Thoracic aorta (tissue), 2 donors: ENCODE measurements at regions not wholly inside any gene's neighbourhood (a gene's known extent, or its start where the extent isn't known, plus 50 kb on each side); places are given as distances from the start of the nearest gene placed in this dataset.
"Not testable (repeated sequence)": the region's sequence is repeated elsewhere in the genome, so short reads cannot be mapped to it uniquely, and the experiment has no call there.

ENCODE experiments used
- ATAC-seq: fragments of 150-250 bp; one replicate; pipeline ENCODE4 v1.8.0; 2017; ENCODE audit warnings: low read depth; ENCODE audit not compliant: insufficient number of reproducible peaks, low FRiP score
- DNase-seq: peaks from one replicate; pipeline ENCODE4 v3.0.0-alpha.2; 2020; ENCODE audit warnings: low spot score
- H3K27ac ChIP-seq, 2 donors: fragments of 200-600 bp; sonication (generic); 1 replicate in 1 of 2; 2 replicates in 1 of 2; pipeline ENCODE4 v1.5.1; 2016; ENCODE audit warnings: mild to moderate bottlenecking in 2 of 2, moderate library complexity in 2 of 2
- H3K27me3 ChIP-seq: fragments of 200-600 bp; sonication (generic); replicated peaks from 2 replicates; pipeline ENCODE4 v1.6.0; 2016; ENCODE audit warnings: mild to moderate bottlenecking; ENCODE audit not compliant: insufficient read depth
- H3K36me3 ChIP-seq: fragments of 200-600 bp; sonication (generic); one replicate; pipeline ENCODE4 v1.5.1; 2016
- H3K4me1 ChIP-seq, 2 donors: fragments of 200-600 bp; sonication (generic); 1 replicate in 1 of 2; 2 replicates in 1 of 2; pipeline versions ENCODE4 v1.5.1 to v1.6.0; 2016; ENCODE audit warnings: low read depth in 2 of 2, mild to moderate bottlenecking in 1 of 2; ENCODE audit not compliant: control insufficient read depth in 1 of 2
- H3K4me3 ChIP-seq: fragments of 200-600 bp; sonication (generic); 2 replicates; pipeline ENCODE4 v1.5.1; 2016; ENCODE audit warnings: mild to moderate bottlenecking
- H3K9me3 ChIP-seq: fragments of 200-600 bp; sonication (generic); 2 replicates; pipeline ENCODE4 v1.5.1; 2016
- TF ChIP-seq, protein P1 (sequence below): fragments of 200-600 bp; sonication (generic); IDR thresholded peaks from one replicate; pipeline ENCODE4 v1.5.1; 2019; ENCODE audit warnings: antibody characterized with exemption

DNA sequence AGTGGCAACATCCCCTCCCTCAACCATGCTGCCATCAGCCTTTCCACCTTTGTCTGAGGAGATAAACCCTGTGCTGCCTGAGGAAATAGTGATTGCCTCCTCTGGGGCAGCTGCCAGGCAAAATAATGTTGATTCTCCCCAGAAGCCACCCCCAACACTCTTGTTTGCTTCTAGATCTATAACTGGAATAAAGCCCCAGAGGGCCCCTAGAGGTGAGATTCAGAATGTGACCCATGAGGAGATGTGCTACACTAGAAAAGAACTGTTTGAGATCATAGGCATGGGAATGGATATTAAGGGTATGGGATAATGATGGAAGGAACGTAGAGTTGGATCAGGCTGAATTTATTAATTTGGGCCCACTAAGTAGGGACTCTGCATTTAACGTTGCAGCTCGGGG lies 116.3 kb upstream of the RMP24 start:
- DNase-seq (no peak), ATAC-seq (no peak)
- TF ChIP-seq, protein P1, sequence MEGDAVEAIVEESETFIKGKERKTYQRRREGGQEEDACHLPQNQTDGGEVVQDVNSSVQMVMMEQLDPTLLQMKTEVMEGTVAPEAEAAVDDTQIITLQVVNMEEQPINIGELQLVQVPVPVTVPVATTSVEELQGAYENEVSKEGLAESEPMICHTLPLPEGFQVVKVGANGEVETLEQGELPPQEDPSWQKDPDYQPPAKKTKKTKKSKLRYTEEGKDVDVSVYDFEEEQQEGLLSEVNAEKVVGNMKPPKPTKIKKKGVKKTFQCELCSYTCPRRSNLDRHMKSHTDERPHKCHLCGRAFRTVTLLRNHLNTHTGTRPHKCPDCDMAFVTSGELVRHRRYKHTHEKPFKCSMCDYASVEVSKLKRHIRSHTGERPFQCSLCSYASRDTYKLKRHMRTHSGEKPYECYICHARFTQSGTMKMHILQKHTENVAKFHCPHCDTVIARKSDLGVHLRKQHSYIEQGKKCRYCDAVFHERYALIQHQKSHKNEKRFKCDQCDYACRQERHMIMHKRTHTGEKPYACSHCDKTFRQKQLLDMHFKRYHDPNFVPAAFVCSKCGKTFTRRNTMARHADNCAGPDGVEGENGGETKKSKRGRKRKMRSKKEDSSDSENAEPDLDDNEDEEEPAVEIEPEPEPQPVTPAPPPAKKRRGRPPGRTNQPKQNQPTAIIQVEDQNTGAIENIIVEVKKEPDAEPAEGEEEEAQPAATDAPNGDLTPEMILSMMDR: no peak

DNA sequence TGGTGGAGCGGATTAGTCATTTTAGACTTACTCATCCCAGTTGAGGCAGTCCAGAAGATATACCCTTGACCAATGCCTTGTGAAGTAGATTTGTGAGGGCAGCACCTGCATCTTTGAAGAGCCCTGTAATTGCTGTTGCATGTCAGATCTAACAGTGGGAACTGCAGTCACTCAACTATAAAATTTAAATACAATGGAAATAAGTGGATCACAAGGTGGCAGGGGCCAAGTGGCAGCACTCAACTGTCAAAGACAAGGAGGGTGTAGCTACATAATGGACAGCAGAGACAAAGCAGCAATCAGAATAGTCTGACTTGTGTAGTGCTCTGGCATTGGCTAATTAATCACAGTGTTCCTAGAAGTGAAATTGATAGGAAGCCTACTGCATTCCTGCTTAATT lies 115.8 kb upstream of the RMP24 start:
- H3K4me1 ChIP-seq, H3K9me3 ChIP-seq, H3K27me3 ChIP-seq, H3K36me3 ChIP-seq, DNase-seq, H3K4me3 ChIP-seq, ATAC-seq, H3K27ac ChIP-seq: not testable (repeated sequence)

More for the DNA sequence above, 116.3 kb upstream of the RMP24 start:
- Histone ChIP-seq H3K27ac (no peak overlapping the region), H3K36me3 (no peaks in the 10 kb centered on the region), H3K27me3 (no peaks in the 10 kb centered on the region), H3K4me1 (peaks cover 4 to 5% of the 10 kb centered on the region in 2 donors), H3K9me3 (no peaks in the 10 kb centered on the region), H3K4me3 (no peak overlapping the region)

DNA sequence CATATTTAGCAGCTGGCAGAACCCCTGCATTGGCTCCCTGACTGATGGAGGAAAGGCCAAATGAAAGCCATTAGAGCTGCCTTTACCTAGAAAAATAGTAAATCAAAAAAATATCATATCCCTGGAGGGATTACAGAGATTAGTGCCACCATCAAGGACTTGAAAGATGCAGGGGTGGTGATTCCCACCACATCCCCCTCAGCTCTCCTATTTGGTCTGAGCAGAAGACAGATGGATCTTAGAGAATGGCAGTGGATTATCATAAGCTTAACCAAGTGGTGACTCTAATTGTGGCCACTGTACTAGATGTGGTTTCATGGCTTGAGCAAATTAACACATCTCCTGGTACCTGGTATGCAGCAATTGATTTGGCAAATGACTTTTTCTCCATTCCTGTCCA lies 114.9 kb upstream of the RMP24 start:
- not testable (repeated sequence) for H3K9me3 ChIP-seq, ATAC-seq, H3K36me3 ChIP-seq, DNase-seq, H3K27ac ChIP-seq, H3K4me3 ChIP-seq, H3K27me3 ChIP-seq
- H3K4me1 ChIP-seq: peaks cover 4 to 14% of the 10 kb centered on the region in 2 donors

- Histone ChIP-seq H3K4me1 (peaks cover 4 to 14% of the 10 kb centered on the region in 2 donors), H3K27ac (peak overlapping the region; percentile 18 to 49), H3K36me3 (no peaks in the 10 kb centered on the region), H3K27me3 (no peaks in the 10 kb centered on the region), H3K4me3 (peak overlapping the region; percentile 52), H3K9me3 (no peaks in the 10 kb centered on the region)
- ATAC-seq (no peak), DNase-seq (no peak)
- TF ChIP-seq, protein P1: no peak
These were observed 110.9 kb upstream of the RMP24 start for GRCh38 chr18:35861367-35862118.

GRCh38 chr18:35862119-35862640 lies 110.3 kb upstream of the RMP24 start:
- Histone ChIP-seq H3K27me3 (no peaks in the 10 kb centered on the region), H3K4me1 (peaks cover 4 to 14% of the 10 kb centered on the region in 2 donors), H3K27ac (peak overlapping the region; percentile 18 to 49), H3K4me3 (no peak overlapping the region), H3K36me3 (no peaks in the 10 kb centered on the region), H3K9me3 (no peaks in the 10 kb centered on the region)
- TF ChIP-seq, protein P1: no peak
- no peak for DNase-seq
- no peak for ATAC-seq

- no peak for ATAC-seq
- no peaks in the 10 kb centered on the region for H3K27me3 ChIP-seq
- no peaks in the 10 kb centered on the region for H3K36me3 ChIP-seq
- H3K9me3 ChIP-seq: no peaks in the 10 kb centered on the region
- H3K4me1 ChIP-seq: peaks cover 4 to 14% of the 10 kb centered on the region in 2 donors
- TF ChIP-seq, protein P1: no peak
- no peak overlapping the region for H3K4me3 ChIP-seq
- DNase-seq: no peak
- no peak overlapping the region for H3K27ac ChIP-seq
These were observed 107.6 kb upstream of the RMP24 start for GRCh38 chr18:35864916-35865315.
